Naive thymus-derived CD8-positive, alpha-beta T cell (primary cell): ENCODE measurements at regions not wholly inside any gene's neighbourhood (a gene's known extent, or its start where the extent isn't known, plus 50 kb on each side); places are given as distances from the start of the nearest gene placed in this dataset.
"Not testable (repeated sequence)": the region's sequence is repeated elsewhere in the genome, so short reads cannot be mapped to it uniquely, and the experiment has no call there.

ENCODE experiments used
- ATAC-seq, 2 donors: fragments of 150-1000 bp; cut with Tn5 transposase in 1 of 2; sonication (Bioruptor Pico), chemical (Tn5 transposase) in 1 of 2; 1 replicate in 1 of 2; 2 replicates in 1 of 2; pipeline ENCODE4 v1.10.0; 2021; ENCODE audit warnings: mild to moderate bottlenecking in 2 of 2, moderate library complexity in 2 of 2
- POLR2A ChIA-PET: fragments of 350-600 bp; sonication (Branson Sonifier 250); formaldehyde crosslinking; loops from one replicate; lab custom pipeline; 2021; ENCODE audit warnings: antibody characterized with exemption; lab: Charles Lee
- DNase-seq, 10 donors: peaks; one replicate each; pipeline versions ENCODE4 v3.0.0 to v3.0.0-alpha.2; 2020 to 2022
- H3K27ac Mint-ChIP-seq, 10 donors: one replicate each; pipeline ENCODE4 v1.8.0; 2020 to 2022; ENCODE audit warnings: mild to moderate bottlenecking in 10 of 10, mixed read lengths in 10 of 10, moderate library complexity in 4 of 10, inconsistent platforms in 1 of 10
- H3K27me3 Mint-ChIP-seq, 5 donors: one replicate each; pipeline ENCODE4 v1.8.0; 2021 to 2022; ENCODE audit warnings: mixed read lengths in 5 of 5
- H3K36me3 Mint-ChIP-seq, 3 donors: one replicate each; pipeline ENCODE4 v1.8.0; 2020 to 2022; ENCODE audit warnings: mixed read lengths in 3 of 3, mild to moderate bottlenecking in 2 of 3, inconsistent platforms in 1 of 3
- H3K4me1 Mint-ChIP-seq, 4 donors: one replicate each; pipeline ENCODE4 v1.8.0; 2021 to 2022; ENCODE audit warnings: mixed read lengths in 4 of 4
- H3K4me3 Mint-ChIP-seq, 10 donors: one replicate each; pipeline ENCODE4 v1.8.0; 2020 to 2022; ENCODE audit warnings: mild to moderate bottlenecking in 10 of 10, mixed read lengths in 10 of 10, moderate library complexity in 6 of 10, inconsistent platforms in 1 of 10
- H3K9me3 Mint-ChIP-seq, 9 donors: one replicate each; pipeline ENCODE4 v1.8.0; 2020 to 2022; ENCODE audit warnings: mixed read lengths in 9 of 9, mild to moderate bottlenecking in 3 of 9, inconsistent platforms in 1 of 9, moderate library complexity in 1 of 9

- Mint-ChIP-seq H3K36me3 (peaks cover 0 to 15% (median 9%) of the 10 kb centered on the region in 3 donors), H3K4me1 (peaks cover 0 to 10% (median 2%) of the 10 kb centered on the region in 4 donors), H3K9me3 (peaks cover 2 to 17% (median 10%) of the 10 kb centered on the region in 9 donors)
- DNase-seq, ATAC-seq, H3K27me3 Mint-ChIP-seq, H3K27ac Mint-ChIP-seq, H3K4me3 Mint-ChIP-seq, POLR2A ChIA-PET: not testable (repeated sequence)
These were observed 94.1 kb upstream of the CCDC71L start for GRCh38 chr7:106755024-106755423.

GRCh38 chr7:106755641-106756040, 94.7 kb upstream of the CCDC71L start:
- no peak overlapping the region for H3K4me3 Mint-ChIP-seq
- DNase-seq (no peak), ATAC-seq (no peak)
- peaks cover 2 to 17% (median 10%) of the 10 kb centered on the region in 9 donors for H3K9me3 Mint-ChIP-seq
- H3K27ac Mint-ChIP-seq, result no peak overlapping the region
- H3K4me1 Mint-ChIP-seq, result peaks cover 0 to 10% (median 2%) of the 10 kb centered on the region in 4 donors
- POLR2A ChIA-PET, result interaction anchor here (0.6 kb wide), 1 partner anchor 400 kb away, joined by 3 read pairs; no protein-coding TSS in a partner anchor
- peaks cover 0 to 3% (median 0%) of the 10 kb centered on the region in 5 donors for H3K27me3 Mint-ChIP-seq
- peaks cover 0 to 15% (median 9%) of the 10 kb centered on the region in 3 donors for H3K36me3 Mint-ChIP-seq

GRCh38 chr7:106756071-106756470, 95.1 kb upstream of the CCDC71L start:
- ATAC-seq (no peak), DNase-seq (no peak)
- Mint-ChIP-seq H3K4me1 (peaks cover 0 to 10% (median 2%) of the 10 kb centered on the region in 4 donors), H3K4me3 (no peak overlapping the region), H3K9me3 (peaks cover 2 to 17% (median 10%) of the 10 kb centered on the region in 9 donors), H3K27me3 (peaks cover 0 to 3% (median 0%) of the 10 kb centered on the region in 5 donors), H3K27ac (no peak overlapping the region), H3K36me3 (peaks cover 0 to 15% (median 9%) of the 10 kb centered on the region in 3 donors)
- POLR2A ChIA-PET, result interaction anchor here (0.6 kb wide), 1 partner anchor 400 kb away, joined by 3 read pairs; no protein-coding TSS in a partner anchor

GRCh38 chr7:106756884-106757283, 95.9 kb upstream of the CCDC71L start:
- ATAC-seq (no peak), DNase-seq (no peak)
- Mint-ChIP-seq H3K27ac (no peak overlapping the region), H3K36me3 (peaks cover 0 to 15% (median 9%) of the 10 kb centered on the region in 3 donors), H3K4me3 (no peak overlapping the region), H3K27me3 (peaks cover 0 to 3% (median 0%) of the 10 kb centered on the region in 5 donors), H3K9me3 (peaks cover 2 to 17% (median 10%) of the 10 kb centered on the region in 9 donors), H3K4me1 (peaks cover 0 to 10% (median 2%) of the 10 kb centered on the region in 4 donors)
- POLR2A ChIA-PET, result no interaction called here

GRCh38 chr7:106757846-106758245, 96.9 kb upstream of the CCDC71L start:
- Mint-ChIP-seq H3K27me3 (peaks cover 0 to 3% (median 0%) of the 10 kb centered on the region in 5 donors), H3K9me3 (peaks cover 2 to 17% (median 10%) of the 10 kb centered on the region in 9 donors), H3K4me1 (peaks cover 0 to 10% (median 2%) of the 10 kb centered on the region in 4 donors), H3K4me3 (no peak overlapping the region), H3K27ac (peak overlapping the region in 1 of 10 donors; percentile 7), H3K36me3 (peaks cover 0 to 15% (median 9%) of the 10 kb centered on the region in 3 donors)
- DNase-seq (no peak), ATAC-seq (no peak)
- POLR2A ChIA-PET, result no interaction called here

GRCh38 chr7:106762845-106763244, 101.9 kb upstream of the CCDC71L start:
- H3K4me3 Mint-ChIP-seq, DNase-seq, H3K27ac Mint-ChIP-seq, POLR2A ChIA-PET, H3K36me3 Mint-ChIP-seq, H3K27me3 Mint-ChIP-seq, H3K9me3 Mint-ChIP-seq, ATAC-seq: not testable (repeated sequence)
- H3K4me1 Mint-ChIP-seq, result peaks cover 11 to 28% (median 16%) of the 10 kb centered on the region in 4 donors

GRCh38 chr7:106763717-106764116, 101.4 kb upstream of the PIK3CG start:
- peaks cover 16 to 28% (median 21%) of the 10 kb centered on the region in 4 donors for H3K4me1 Mint-ChIP-seq
- H3K4me3 Mint-ChIP-seq, result no peak overlapping the region
- H3K36me3 Mint-ChIP-seq, result no peaks in the 10 kb centered on the region
- H3K9me3 Mint-ChIP-seq, result no peaks in the 10 kb centered on the region
- POLR2A ChIA-PET, result no interaction called here
- H3K27ac Mint-ChIP-seq, result no peak overlapping the region
- ATAC-seq (no peak), DNase-seq (no peak)
- no peaks in the 10 kb centered on the region for H3K27me3 Mint-ChIP-seq

- H3K27ac Mint-ChIP-seq, result peak overlapping the region in 1 of 10 donors; percentile 35
- no peak for ATAC-seq
These were observed 99.2 kb upstream of the PIK3CG start for GRCh38 chr7:106765727-106766355.

GRCh38 chr7:106766551-106766950, 98.5 kb upstream of the PIK3CG start:
- ATAC-seq, result no peak
- POLR2A ChIA-PET, result interaction anchor here (1.6 kb wide), 1 partner anchor 107 kb away, joined by 4 read pairs; no protein-coding TSS in a partner anchor
- Mint-ChIP-seq H3K4me1 (peaks cover 16 to 30% (median 21%) of the 10 kb centered on the region in 4 donors), H3K27ac (peak overlapping the region in 3 of 10 donors; percentile 19 to 35 (median 34)), H3K36me3 (no peaks in the 10 kb centered on the region), H3K27me3 (no peaks in the 10 kb centered on the region), H3K4me3 (peak overlapping the region in 7 of 10 donors; percentile 2 to 78 (median 57)), H3K9me3 (no peaks in the 10 kb centered on the region)
- DNase-seq, result no peak

More at GRCh38 chr7:106765727-106766355, 99.2 kb upstream of the PIK3CG start:
- no peaks in the 10 kb centered on the region for H3K9me3 Mint-ChIP-seq
- no peak for DNase-seq
- peak overlapping the region in 2 of 10 donors; percentile 26 to 66 for H3K4me3 Mint-ChIP-seq
- no peaks in the 10 kb centered on the region for H3K27me3 Mint-ChIP-seq
- POLR2A ChIA-PET, result interaction anchor here (1.6 kb wide), 1 partner anchor 106 kb away, joined by 4 read pairs; no protein-coding TSS in a partner anchor
- peaks cover 16 to 30% (median 21%) of the 10 kb centered on the region in 4 donors for H3K4me1 Mint-ChIP-seq
- no peaks in the 10 kb centered on the region for H3K36me3 Mint-ChIP-seq

- H3K27me3 Mint-ChIP-seq, result no peaks in the 10 kb centered on the region
- no peaks in the 10 kb centered on the region for H3K9me3 Mint-ChIP-seq
- peak in 3 of 10 donors; percentile 5 to 20 (median 19) for DNase-seq
- POLR2A ChIA-PET, result no interaction called here
- peak; percentile 41 to 52 for ATAC-seq
- peak overlapping the region; percentile 37 to 88 (median 60) for H3K4me3 Mint-ChIP-seq
- peaks cover 16 to 30% (median 21%) of the 10 kb centered on the region in 4 donors for H3K4me1 Mint-ChIP-seq
- peak overlapping the region in 7 of 10 donors; percentile 1 to 79 (median 45) for H3K27ac Mint-ChIP-seq
- no peaks in the 10 kb centered on the region for H3K36me3 Mint-ChIP-seq
These were observed 98.0 kb upstream of the PIK3CG start for GRCh38 chr7:106767078-106767477.

GRCh38 chr7:106767498-106768323, 97.4 kb upstream of the PIK3CG start:
- H3K27ac Mint-ChIP-seq, result peak overlapping the region in 8 of 10 donors; percentile 24 to 85 (median 66)
- peak; percentile 65 to 67 for ATAC-seq
- DNase-seq, result peak in 3 of 10 donors; percentile 6 to 31 (median 31)
- H3K9me3 Mint-ChIP-seq, result no peaks in the 10 kb centered on the region
- H3K27me3 Mint-ChIP-seq, result no peaks in the 10 kb centered on the region
- peaks cover 16 to 30% (median 21%) of the 10 kb centered on the region in 4 donors for H3K4me1 Mint-ChIP-seq
- POLR2A ChIA-PET, result interaction anchor here (1.2 kb wide), 1 partner anchor 400 kb away, joined by 3 read pairs; no protein-coding TSS in a partner anchor
- peak overlapping the region; percentile 55 to 88 (median 68) for H3K4me3 Mint-ChIP-seq
- H3K36me3 Mint-ChIP-seq, result no peaks in the 10 kb centered on the region

GRCh38 chr7:106768324-106768751, 96.7 kb upstream of the PIK3CG start:
- H3K36me3 Mint-ChIP-seq, result no peaks in the 10 kb centered on the region

More at GRCh38 chr7:106768324-106768751, 96.7 kb upstream of the PIK3CG start:
- peak overlapping the region in 9 of 10 donors; percentile 21 to 85 (median 45) for H3K27ac Mint-ChIP-seq
- ATAC-seq (peak; percentile 51 to 60), DNase-seq (peak in 1 of 10 donors; percentile 7)
- H3K27me3 Mint-ChIP-seq, result no peaks in the 10 kb centered on the region
- POLR2A ChIA-PET, result interaction anchor here (1.2 kb wide), 1 partner anchor 400 kb away, joined by 3 read pairs; no protein-coding TSS in a partner anchor
- H3K4me3 Mint-ChIP-seq, result peak overlapping the region; percentile 55 to 88 (median 68)
- H3K4me1 Mint-ChIP-seq, result peaks cover 16 to 30% (median 21%) of the 10 kb centered on the region in 4 donors
- H3K9me3 Mint-ChIP-seq, result no peaks in the 10 kb centered on the region
